ENCODE measurements at regions not wholly inside any gene's neighbourhood (a gene's known extent, or its start where the extent isn't known, plus 50 kb on each side); places are given as distances from the start of the nearest gene placed in this dataset.

GRCh38 chr18:40375837-40376236 lies 1579.2 kb upstream of the PIK3C3 start (continued):
- TF ChIP-seq BCLAF1 (IDR thresholded peaks at IDR 0.05) (no peak), RAD51 (IDR thresholded peaks at IDR 0.05) (no peak), MTA2 (IDR thresholded peaks at IDR 0.05; ENCODE audit: low read depth) (no peak)

GRCh38 chr18:40371673-40372072 lies 1583.4 kb upstream of the PIK3C3 start:
- ChIA-PET CTCF (no interaction called here), SMC1A (ENCODE audit: uncharacterized antibody, unreplicated experiment) (no interaction called here), RAD21 (ENCODE audit: unreplicated experiment) (no interaction called here), POLR2A (no interaction called here)
- DNase-seq (ENCODE audit: low read depth, low spot score): no peak
- Histone ChIP-seq H3K27me3 (replicated peaks in 1 of 2; ENCODE audit: control insufficient read depth in 2 of 2, insufficient read depth in 2 of 2, low read length in 1 of 2) (no peaks in the 10 kb centered on the region), H3K4me1 (ENCODE audit: control insufficient read depth, insufficient read depth, low read length) (no peaks in the 10 kb centered on the region), H3K36me3 (ENCODE audit: control insufficient read depth in 2 of 2, insufficient read depth in 2 of 2, low read length in 1 of 2) (no peaks in the 10 kb centered on the region), H4K20me1 (ENCODE audit: control insufficient read depth, insufficient read depth) (no peaks in the 10 kb centered on the region), H3K4me3 (no peak overlapping the region), H3K27ac (ENCODE audit: control insufficient read depth, insufficient read depth) (no peak overlapping the region), H3K9me3 (replicated peaks; ENCODE audit: control insufficient read depth, insufficient read depth, low read length) (no peaks in the 10 kb centered on the region), H3K9ac (ENCODE audit: control insufficient read depth, insufficient read depth, low read length) (no peak overlapping the region), H2AFZ (ENCODE audit: control insufficient read depth, low read depth, low read length) (no peak overlapping the region), H3K4me2 (ENCODE audit: control insufficient read depth, insufficient read depth) (no peak overlapping the region), H3K79me2 (ENCODE audit: control insufficient read depth, insufficient read depth, low read length) (no peaks in the 10 kb centered on the region)
- TF ChIP-seq SREBF1 (IDR thresholded peaks at IDR 0.05; ENCODE audit: low read length): no peak
- intact Hi-C loops (cut with micrococcal nuclease; ENCODE audit: unreplicated experiment) (no loop called here), in situ Hi-C loops (cut with MboI) (no loop called here)
- 0% methylated on average over 1 of the region's 1 CpG for WGBS (ENCODE audit: insufficient coverage, insufficient replicate concordance, low lambda C conversion rate, missing lambda C conversion rate)
- no peak for FAIRE-seq
- BruUV-seq (replicated peaks): no TSS peak
- no peak for ATAC-seq

DNA sequence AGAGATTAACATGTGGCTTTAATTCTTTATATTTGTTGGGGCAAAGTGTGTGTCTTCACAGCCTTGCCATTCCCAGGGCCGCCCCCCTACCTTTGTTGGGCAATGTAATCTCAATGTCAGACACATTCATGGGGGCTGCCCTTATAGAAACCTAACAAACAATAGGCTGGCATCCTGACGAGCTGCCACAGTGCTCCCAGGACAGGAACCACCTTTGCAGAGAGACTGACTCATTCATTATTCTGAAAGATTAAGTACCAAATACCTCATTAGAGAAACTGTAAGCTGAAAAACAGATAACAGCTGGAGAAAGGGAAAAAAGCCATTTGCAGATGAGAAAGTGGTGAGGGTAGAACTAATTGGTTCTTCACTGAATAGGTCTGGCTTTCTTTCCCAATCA lies 1587.5 kb upstream of the PIK3C3 start:
- ChIA-PET SMC1A (ENCODE audit: uncharacterized antibody, unreplicated experiment) (no interaction called here), POLR2A (no interaction called here), RAD21 (ENCODE audit: unreplicated experiment) (no interaction called here), CTCF (no interaction called here)
- no TSS peak for BruUV-seq (replicated peaks)
- H3K4me1 ChIP-seq (ENCODE audit: control insufficient read depth, insufficient read depth, low read length): no peaks in the 10 kb centered on the region
- no peaks in the 10 kb centered on the region for H3K36me3 ChIP-seq (ENCODE audit: control insufficient read depth in 2 of 2, insufficient read depth in 2 of 2, low read length in 1 of 2)
- no peak for DNase-seq (ENCODE audit: low read depth, low spot score)
- ATAC-seq: no peak
- intact Hi-C loops (cut with micrococcal nuclease; ENCODE audit: unreplicated experiment) (no loop called here), in situ Hi-C loops (cut with MboI) (no loop called here)
- FAIRE-seq: no peak
- no peak overlapping the region for H3K4me2 ChIP-seq (ENCODE audit: control insufficient read depth, insufficient read depth)
- H3K4me3 ChIP-seq: no peak overlapping the region
- no peaks in the 10 kb centered on the region for H3K79me2 ChIP-seq (ENCODE audit: control insufficient read depth, insufficient read depth, low read length)
- no peaks in the 10 kb centered on the region for H3K27me3 ChIP-seq (replicated peaks in 1 of 2; ENCODE audit: control insufficient read depth in 2 of 2, insufficient read depth in 2 of 2, low read length in 1 of 2)
- H3K9ac ChIP-seq (ENCODE audit: control insufficient read depth, insufficient read depth, low read length): no peak overlapping the region
- 0% methylated on average over 2 of the region's 2 CpGs for WGBS (ENCODE audit: insufficient coverage, insufficient replicate concordance, low lambda C conversion rate, missing lambda C conversion rate)
- H2AFZ ChIP-seq (ENCODE audit: control insufficient read depth, low read depth, low read length): no peak overlapping the region
- no peaks in the 10 kb centered on the region for H4K20me1 ChIP-seq (ENCODE audit: control insufficient read depth, insufficient read depth)
- no peaks in the 10 kb centered on the region for H3K9me3 ChIP-seq (replicated peaks; ENCODE audit: control insufficient read depth, insufficient read depth, low read length)
- H3K27ac ChIP-seq (ENCODE audit: control insufficient read depth, insufficient read depth): no peak overlapping the region
- TF ChIP-seq ATF7 (IDR thresholded peaks at IDR 0.05; ENCODE audit: low read depth) (no peak), RUNX3 (IDR thresholded peaks at IDR 0.05; ENCODE audit: low read length) (no peak)

Measured in GM12878 (cell line).